ENCODE measurements at regions not wholly inside any gene's neighbourhood (a gene's known extent, or its start where the extent isn't known, plus 50 kb on each side); places are given as distances from the start of the nearest gene placed in this dataset.

GRCh38 chr10:4503076-4503475, 322.9 kb upstream of the AKR1E2 start:
- no peak for DNase-seq (ENCODE audit: low spot score)

GRCh38 chr10:4501306-4501705, 324.7 kb upstream of the AKR1E2 start:
- no peak for DNase-seq (ENCODE audit: low spot score)
- ATAC-seq: no peak

More at GRCh38 chr10:4503076-4503475, 322.9 kb upstream of the AKR1E2 start:
- no peak for ATAC-seq

- ATAC-seq (no peak), DNase-seq (ENCODE audit: low spot score) (no peak)
Measured at GRCh38 chr10:4498711-4499251, 327.2 kb upstream of the AKR1E2 start.

- ATAC-seq (no peak), DNase-seq (ENCODE audit: low spot score) (no peak)
Measured at GRCh38 chr10:4494551-4494950, 331.5 kb upstream of the AKR1E2 start.

- no peak for ATAC-seq
- no peak for DNase-seq (ENCODE audit: low spot score)
Measured at GRCh38 chr10:4492202-4492601, 333.8 kb upstream of the AKR1E2 start.

GRCh38 chr10:4488904-4489303, 337.1 kb upstream of the AKR1E2 start:
- ATAC-seq (no peak), DNase-seq (ENCODE audit: low spot score) (no peak)

- DNase-seq (ENCODE audit: low spot score): no peak
- ATAC-seq: no peak
Measured at GRCh38 chr10:4485636-4486035, 340.4 kb upstream of the AKR1E2 start.

- ATAC-seq (no peak), DNase-seq (ENCODE audit: low spot score) (no peak)
Measured at GRCh38 chr10:4483811-4484210, 342.2 kb upstream of the AKR1E2 start.

- ATAC-seq (no peak), DNase-seq (ENCODE audit: low spot score) (no peak)
Measured at GRCh38 chr10:4482659-4483058, 343.3 kb upstream of the AKR1E2 start.

- DNase-seq (ENCODE audit: low spot score) (no peak), ATAC-seq (no peak)
Measured at GRCh38 chr10:4481192-4481591, 344.8 kb upstream of the AKR1E2 start.

- DNase-seq (ENCODE audit: low spot score) (no peak), ATAC-seq (no peak)
Measured at GRCh38 chr10:4479342-4479741, 346.7 kb upstream of the AKR1E2 start.

- no peak for DNase-seq (ENCODE audit: low spot score)
Measured at GRCh38 chr10:4477664-4478063, 348.3 kb upstream of the AKR1E2 start.

GRCh38 chr10:4475827-4476490, 350.0 kb upstream of the AKR1E2 start:
- ATAC-seq (no peak), DNase-seq (ENCODE audit: low spot score) (no peak)

More at GRCh38 chr10:4477664-4478063, 348.3 kb upstream of the AKR1E2 start:
- no peak for ATAC-seq

GRCh38 chr10:4474829-4475228, 351.2 kb upstream of the AKR1E2 start:
- no peak for ATAC-seq
- no peak for DNase-seq (ENCODE audit: low spot score)

GRCh38 chr10:4473977-4474376, 352.0 kb upstream of the AKR1E2 start:
- ATAC-seq (no peak), DNase-seq (ENCODE audit: low spot score) (no peak)

GRCh38 chr10:4472190-4472904, 353.7 kb upstream of the AKR1E2 start:
- no peak for DNase-seq (ENCODE audit: low spot score)

GRCh38 chr10:4470231-4470835, 355.7 kb upstream of the AKR1E2 start:
- DNase-seq (ENCODE audit: low spot score): no peak
- ATAC-seq: no peak

More at GRCh38 chr10:4472190-4472904, 353.7 kb upstream of the AKR1E2 start:
- ATAC-seq: no peak

GRCh38 chr10:4467481-4467880, 358.5 kb upstream of the AKR1E2 start:
- ATAC-seq (no peak), DNase-seq (ENCODE audit: low spot score) (no peak)

GRCh38 chr10:4460267-4460666, 365.7 kb upstream of the AKR1E2 start:
- DNase-seq (ENCODE audit: low spot score) (no peak), ATAC-seq (no peak)

- ATAC-seq (no peak), DNase-seq (ENCODE audit: low spot score) (no peak)
Measured at GRCh38 chr10:4459531-4459930, 366.5 kb upstream of the AKR1E2 start.

- ATAC-seq (no peak), DNase-seq (ENCODE audit: low spot score) (no peak)
Measured at GRCh38 chr10:4457597-4457996, 368.4 kb upstream of the AKR1E2 start.

GRCh38 chr10:4456776-4457175, 369.2 kb upstream of the AKR1E2 start:
- ATAC-seq (no peak), DNase-seq (ENCODE audit: low spot score) (no peak)
